NCI-H1930 (cell line): ENCODE measurements at regions not wholly inside any gene's neighbourhood (a gene's known extent, or its start where the extent isn't known, plus 50 kb on each side); places are given as distances from the start of the nearest gene placed in this dataset.

Source experiments
- DNase-seq, 2 experiments: peaks; one replicate each; lab custom pipeline; 2025; lab: John Stamatoyannopoulos, UW

GRCh38 chr13:78978381-78978998, 319.5 kb upstream of the OBI1 start:
- DNase-seq, result peak; percentile 26 to 57

- no peak for DNase-seq
Observed at GRCh38 chr13:78977311-78977710, 318.4 kb upstream of the OBI1 start.

- no peak for DNase-seq
Observed at GRCh38 chr13:78976696-78977095, 317.7 kb upstream of the OBI1 start.

GRCh38 chr13:78972561-78972960, 313.6 kb upstream of the OBI1 start:
- DNase-seq, result no peak

- no peak for DNase-seq
Observed at GRCh38 chr13:78971355-78972025, 312.5 kb upstream of the OBI1 start.

GRCh38 chr13:78960881-78961280, 301.9 kb upstream of the OBI1 start:
- DNase-seq, result no peak

- no peak for DNase-seq
Observed at GRCh38 chr13:78958006-78958405, 299.1 kb upstream of the OBI1 start.

- DNase-seq, result no peak
Observed at GRCh38 chr13:78940455-78941130, 281.6 kb upstream of the OBI1 start.

GRCh38 chr13:78934336-78934735, 275.4 kb upstream of the OBI1 start:
- DNase-seq, result no peak

GRCh38 chr13:78915015-78915414, 256.1 kb upstream of the OBI1 start:
- no peak for DNase-seq

- DNase-seq, result no peak
Observed at GRCh38 chr13:78913656-78914055, 254.7 kb upstream of the OBI1 start.

GRCh38 chr13:78910147-78910546, 251.2 kb upstream of the OBI1 start:
- DNase-seq, result no peak

- no peak for DNase-seq
Observed at GRCh38 chr13:78909276-78909675, 250.3 kb upstream of the OBI1 start.

GRCh38 chr13:78907006-78907405, 248.1 kb upstream of the OBI1 start:
- DNase-seq, result no peak

GRCh38 chr13:78897200-78897599, 238.2 kb upstream of the OBI1 start:
- DNase-seq, result no peak

- no peak for DNase-seq
Observed at GRCh38 chr13:78884571-78884970, 225.6 kb upstream of the OBI1 start.

- peak; percentile 86 to 89 for DNase-seq
Observed at GRCh38 chr13:78881751-78882150, 222.8 kb upstream of the OBI1 start.

- DNase-seq, result peak; percentile 39 to 55
Observed at GRCh38 chr13:78881054-78881453, 222.1 kb upstream of the OBI1 start.

GRCh38 chr13:78876915-78877549, 218.1 kb upstream of the OBI1 start:
- DNase-seq, result no peak

- DNase-seq, result no peak
Observed at GRCh38 chr13:78875792-78876580, 217.0 kb upstream of the OBI1 start.

- DNase-seq, result no peak
Observed at GRCh38 chr13:78868991-78869390, 210.0 kb upstream of the OBI1 start.

GRCh38 chr13:78867655-78868054, 208.7 kb upstream of the OBI1 start:
- no peak for DNase-seq
